ENCODE measurements at regions not wholly inside any gene's neighbourhood (a gene's known extent, or its start where the extent isn't known, plus 50 kb on each side); places are given as distances from the start of the nearest gene placed in this dataset.
"Not testable (repeated sequence)": the region's sequence is repeated elsewhere in the genome, so short reads cannot be mapped to it uniquely, and the experiment has no call there.

GRCh38 chr5:160498441-160499043 lies 76.9 kb downstream of the PTTG1 start:
- TF ChIP-seq POLR2AphosphoS5 (IDR thresholded peaks at IDR 0.05; ENCODE audit: insufficient read depth in 1 of 2, low read depth in 1 of 2); CTCF (IDR thresholded peaks at IDR 0.05); POLR2A (IDR thresholded peaks at IDR 0.05): not testable (repeated sequence)
